GM10266 (cell line): ENCODE measurements at regions not wholly inside any gene's neighbourhood (a gene's known extent, or its start where the extent isn't known, plus 50 kb on each side); places are given as distances from the start of the nearest gene placed in this dataset.

Experiments
- DNase-seq: peaks from one replicate; pipeline ENCODE4 v3.0.0; 2012; ENCODE audit errors: extremely low spot score
- TF ChIP-seq, protein P1 (sequence below): IDR thresholded peaks from 2 replicates; pipeline ENCODE4 v1.5.1; 2012; ENCODE audit warnings: mild to moderate bottlenecking, low read depth; ENCODE audit not compliant: control insufficient read depth, insufficient read depth; ENCODE audit errors: missing control alignments

GRCh38 chr3:82308755-82309154 is 547.3 kb upstream of the GBE1 start:
- no peak for DNase-seq
- TF ChIP-seq, protein P1, sequence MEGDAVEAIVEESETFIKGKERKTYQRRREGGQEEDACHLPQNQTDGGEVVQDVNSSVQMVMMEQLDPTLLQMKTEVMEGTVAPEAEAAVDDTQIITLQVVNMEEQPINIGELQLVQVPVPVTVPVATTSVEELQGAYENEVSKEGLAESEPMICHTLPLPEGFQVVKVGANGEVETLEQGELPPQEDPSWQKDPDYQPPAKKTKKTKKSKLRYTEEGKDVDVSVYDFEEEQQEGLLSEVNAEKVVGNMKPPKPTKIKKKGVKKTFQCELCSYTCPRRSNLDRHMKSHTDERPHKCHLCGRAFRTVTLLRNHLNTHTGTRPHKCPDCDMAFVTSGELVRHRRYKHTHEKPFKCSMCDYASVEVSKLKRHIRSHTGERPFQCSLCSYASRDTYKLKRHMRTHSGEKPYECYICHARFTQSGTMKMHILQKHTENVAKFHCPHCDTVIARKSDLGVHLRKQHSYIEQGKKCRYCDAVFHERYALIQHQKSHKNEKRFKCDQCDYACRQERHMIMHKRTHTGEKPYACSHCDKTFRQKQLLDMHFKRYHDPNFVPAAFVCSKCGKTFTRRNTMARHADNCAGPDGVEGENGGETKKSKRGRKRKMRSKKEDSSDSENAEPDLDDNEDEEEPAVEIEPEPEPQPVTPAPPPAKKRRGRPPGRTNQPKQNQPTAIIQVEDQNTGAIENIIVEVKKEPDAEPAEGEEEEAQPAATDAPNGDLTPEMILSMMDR = no peak

- DNase-seq = no peak
- TF ChIP-seq, protein P1 = no peak
These were observed 544.7 kb upstream of the GBE1 start for GRCh38 chr3:82306189-82306588.

- DNase-seq = no peak
- TF ChIP-seq, protein P1 = no peak
These were observed 533.2 kb upstream of the GBE1 start for GRCh38 chr3:82294609-82295008.

DNA sequence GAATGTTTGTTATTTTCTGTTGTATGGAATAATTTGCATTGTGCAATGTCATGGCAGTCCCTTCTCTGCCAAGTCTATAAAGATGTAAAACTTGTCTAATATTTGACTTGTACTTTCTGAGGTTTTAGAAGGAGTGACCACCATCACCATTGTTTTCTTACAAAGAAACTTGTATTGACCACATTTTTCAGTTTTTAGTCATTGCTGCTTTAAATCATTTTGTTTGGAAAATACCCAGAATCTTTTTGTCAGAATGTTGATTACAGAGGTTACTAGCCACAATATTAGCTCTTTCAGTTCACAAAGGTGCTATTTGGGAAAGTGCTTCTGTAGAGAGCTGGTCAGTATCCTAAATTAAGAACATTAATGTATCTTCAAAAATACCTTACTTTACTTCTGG is 532.4 kb upstream of the GBE1 start:
- DNase-seq = peak; percentile 6

GRCh38 chr3:82293435-82293834 is 532.0 kb upstream of the GBE1 start:
- TF ChIP-seq, protein P1 = no peak
- DNase-seq = no peak

More for the DNA sequence above, 532.4 kb upstream of the GBE1 start:
- TF ChIP-seq, protein P1 = no peak

DNA sequence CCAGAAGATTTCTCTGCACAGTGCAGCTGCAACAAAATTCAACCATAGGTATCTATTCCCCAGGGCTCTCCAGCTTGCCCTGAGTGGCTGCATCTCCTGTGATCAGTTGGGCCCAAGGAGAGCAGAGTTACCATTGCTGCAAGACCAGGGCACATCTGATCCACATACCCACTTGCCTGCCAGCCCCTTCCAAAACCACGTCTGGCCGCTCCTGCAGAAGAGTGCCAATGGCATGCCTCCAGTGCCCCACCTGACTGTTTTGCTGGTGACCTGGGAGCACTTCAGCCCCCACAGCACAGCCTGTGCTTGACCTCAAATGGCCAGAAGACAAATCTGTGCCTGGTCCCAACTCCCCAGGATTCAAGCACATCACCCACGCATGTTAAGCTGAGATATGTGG is 526.1 kb upstream of the GBE1 start:
- TF ChIP-seq, protein P1 = no peak
- no peak for DNase-seq

GRCh38 chr3:82281205-82281604 is 519.8 kb upstream of the GBE1 start:
- TF ChIP-seq, protein P1 = no peak
- no peak for DNase-seq
